Fibroblast of mammary gland (primary cell): ENCODE measurements at regions not wholly inside any gene's neighbourhood (a gene's known extent, or its start where the extent isn't known, plus 50 kb on each side); places are given as distances from the start of the nearest gene placed in this dataset.

Experiments used
- DNase-seq: peaks from one replicate; pipeline ENCODE4 v3.0.0-alpha.2; 2010; ENCODE audit warnings: low read depth
- H3K4me3 ChIP-seq: 2 replicates; pipeline ENCODE4 v1.5.1; 2011; ENCODE audit warnings: low read depth, mild to moderate bottlenecking, low read length, moderate library complexity; ENCODE audit not compliant: control insufficient read depth
- TF ChIP-seq, protein P1 (sequence below): conservative IDR thresholded peaks from 2 replicates; pipeline ENCODE4 v1.5.1; 2011; ENCODE audit warnings: low read depth, low read length, inconsistent platforms; ENCODE audit not compliant: control insufficient read depth, insufficient read depth

GRCh38 chr18:73887801-73888200 is 259.8 kb downstream of the FBXO15 start:
- no peak for DNase-seq
- H3K4me3 ChIP-seq = no peak overlapping the region
- TF ChIP-seq, protein P1, sequence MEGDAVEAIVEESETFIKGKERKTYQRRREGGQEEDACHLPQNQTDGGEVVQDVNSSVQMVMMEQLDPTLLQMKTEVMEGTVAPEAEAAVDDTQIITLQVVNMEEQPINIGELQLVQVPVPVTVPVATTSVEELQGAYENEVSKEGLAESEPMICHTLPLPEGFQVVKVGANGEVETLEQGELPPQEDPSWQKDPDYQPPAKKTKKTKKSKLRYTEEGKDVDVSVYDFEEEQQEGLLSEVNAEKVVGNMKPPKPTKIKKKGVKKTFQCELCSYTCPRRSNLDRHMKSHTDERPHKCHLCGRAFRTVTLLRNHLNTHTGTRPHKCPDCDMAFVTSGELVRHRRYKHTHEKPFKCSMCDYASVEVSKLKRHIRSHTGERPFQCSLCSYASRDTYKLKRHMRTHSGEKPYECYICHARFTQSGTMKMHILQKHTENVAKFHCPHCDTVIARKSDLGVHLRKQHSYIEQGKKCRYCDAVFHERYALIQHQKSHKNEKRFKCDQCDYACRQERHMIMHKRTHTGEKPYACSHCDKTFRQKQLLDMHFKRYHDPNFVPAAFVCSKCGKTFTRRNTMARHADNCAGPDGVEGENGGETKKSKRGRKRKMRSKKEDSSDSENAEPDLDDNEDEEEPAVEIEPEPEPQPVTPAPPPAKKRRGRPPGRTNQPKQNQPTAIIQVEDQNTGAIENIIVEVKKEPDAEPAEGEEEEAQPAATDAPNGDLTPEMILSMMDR = no peak

- no peak overlapping the region for H3K4me3 ChIP-seq
- TF ChIP-seq, protein P1 = no peak
- DNase-seq = no peak
Observed at GRCh38 chr18:73884868-73885267, 262.8 kb downstream of the FBXO15 start.

DNA sequence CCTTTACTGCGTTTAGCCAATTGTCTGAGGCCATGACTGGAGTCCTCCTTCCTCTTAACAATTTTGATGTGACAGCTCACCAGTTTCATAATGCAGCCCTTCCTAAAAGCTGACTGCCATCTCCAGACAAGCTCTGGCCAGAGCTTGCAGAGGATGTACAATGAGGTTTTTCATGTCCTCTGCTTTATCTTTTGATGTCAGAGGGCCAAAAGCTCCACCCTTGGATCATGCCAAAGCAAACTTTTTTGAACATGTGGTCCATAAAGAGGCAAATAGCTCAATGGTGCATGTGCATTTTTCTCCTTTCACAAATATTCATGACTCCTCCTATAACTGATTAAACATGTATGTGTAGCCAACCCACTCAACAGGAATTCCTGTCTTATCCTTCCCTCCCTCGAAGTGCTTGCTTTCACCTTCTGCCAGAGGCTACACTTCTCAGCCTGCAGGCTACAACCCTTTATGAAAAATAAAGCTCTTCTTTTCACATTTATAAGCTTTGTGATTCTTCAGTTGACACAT is 266.2 kb downstream of the FBXO15 start:
- peak; percentile 10 for DNase-seq
- TF ChIP-seq, protein P1 = no peak
- H3K4me3 ChIP-seq = no peak overlapping the region

- TF ChIP-seq, protein P1 = no peak
- no peak overlapping the region for H3K4me3 ChIP-seq
- no peak for DNase-seq
Observed at GRCh38 chr18:73880387-73880786, 267.2 kb downstream of the FBXO15 start.

DNA sequence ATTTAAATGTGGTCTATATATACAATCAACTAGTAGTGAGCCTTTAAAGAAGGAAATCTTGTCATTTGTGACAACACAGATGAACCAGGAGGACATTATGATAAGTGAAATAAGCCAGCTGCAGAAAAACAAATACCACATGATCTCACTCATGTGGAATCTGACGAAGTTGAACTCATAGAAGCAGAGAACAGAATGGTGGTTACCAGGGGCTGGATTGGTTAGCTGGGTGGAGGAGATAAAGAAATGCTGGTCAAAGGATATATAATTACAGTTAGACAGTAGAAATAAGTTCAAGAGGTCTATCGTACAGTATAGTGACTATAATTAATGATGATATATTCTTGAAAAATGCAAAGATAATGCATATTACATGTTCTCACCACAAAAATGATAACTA is 267.9 kb downstream of the FBXO15 start:
- H3K4me3 ChIP-seq = no peak overlapping the region
- TF ChIP-seq, protein P1 = no peak
- DNase-seq = peak; percentile 17

- H3K4me3 ChIP-seq = no peak overlapping the region
- DNase-seq = no peak
- TF ChIP-seq, protein P1 = no peak
Observed at GRCh38 chr18:73879328-73879727, 268.3 kb downstream of the FBXO15 start.

DNA sequence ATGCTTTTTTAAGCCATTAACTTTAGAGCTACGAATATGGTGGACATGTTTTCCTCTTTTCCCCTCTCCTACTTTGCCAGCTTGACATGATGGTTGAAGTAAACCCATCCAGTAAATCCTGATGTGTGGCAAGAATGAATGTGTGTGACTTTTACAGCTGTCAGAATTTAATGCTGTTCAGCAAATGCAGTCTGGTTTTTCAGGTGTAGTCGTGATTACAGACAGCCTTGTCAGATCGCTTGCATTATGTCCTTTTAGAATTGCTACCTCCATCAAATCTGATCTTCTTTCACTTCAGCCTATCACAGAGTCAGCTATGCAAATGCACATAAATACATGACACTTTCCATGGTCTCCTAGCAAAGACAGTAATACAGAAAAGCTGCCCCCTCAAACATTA is 278.5 kb downstream of the FBXO15 start:
- no peak overlapping the region for H3K4me3 ChIP-seq
- TF ChIP-seq, protein P1 = no peak
- DNase-seq = no peak
